K562 (cell line): ENCODE measurements at regions not wholly inside any gene's neighbourhood (a gene's known extent, or its start where the extent isn't known, plus 50 kb on each side); places are given as distances from the start of the nearest gene placed in this dataset.

ENCODE experiments used
- ATAC-seq: fragments of 200-7000 bp; cut with Tn5 transposase; 3 replicates; pipeline ENCODE4 v1.9.1; 2020; ENCODE audit warnings: moderate library complexity
- BruUV-seq: library from RNA; stranded (reverse); fragments of 400-500 nt; replicated peaks from 2 replicates; lab custom pipeline; 2021; lab: Mats Ljungman, UMichigan
- CTCF ChIA-PET: fragments of 300-600 bp; formaldehyde crosslinking; extraction: SDS; loops from one replicate; lab custom pipeline; 2021; ENCODE audit warnings: low intra/inter-chr PET ratio; lab: Yijun Ruan, JAX
- POLR2A ChIA-PET: fragments of 300-600, 350-650 bp; sonication (Branson Sonifier 250); formaldehyde crosslinking; extraction: SDS; loops from one replicate; lab custom pipeline; 2021; ENCODE audit warnings: antibody characterized with exemption, inconsistent platforms; lab: Yijun Ruan, JAX
- DNase-seq, 4 experiments: peaks; one replicate each; pipeline versions ENCODE4 v3.0.0 to v3.0.0-alpha.2; 2011 to 2018; ENCODE audit warnings: low spot score in 3 of 4, mixed read lengths in 3 of 4; ENCODE audit errors: extremely low read depth in 1 of 4
- FAIRE-seq: peaks from 2 replicates; lab custom pipeline; 2011; peaks lifted over from hg19 to GRCh38; lab: Jason Lieb, UNC
- H2AFZ ChIP-seq: 2 replicates; pipeline ENCODE4 v1.6.0; 2011; ENCODE audit warnings: low read depth, low read length, control low read depth, inconsistent platforms
- H3K27ac ChIP-seq: fragments of 200-600 bp; 3 replicates; pipeline ENCODE4 v1.8.0; 2011; ENCODE audit warnings: low read depth, mild to moderate bottlenecking, control low read depth, inconsistent platforms, low read length, moderate library complexity, mixed read lengths; ENCODE audit errors: extremely low read depth
- H3K27me3 ChIP-seq, 2 experiments: fragments of 300-600 bp in 1 of 2; 2 replicates in 1 of 2; 3 replicates in 1 of 2; pipeline versions ENCODE4 v1.6.0 to v1.8.0; 2011; ENCODE audit warnings: inconsistent platforms in 2 of 2, low read length in 2 of 2, mild to moderate bottlenecking in 1 of 2, mixed read lengths in 1 of 2, moderate library complexity in 1 of 2; ENCODE audit not compliant: control insufficient read depth in 2 of 2, insufficient read depth in 2 of 2
- H3K36me3 ChIP-seq: fragments of 300-600 bp; 3 replicates; pipeline ENCODE4 v1.8.0; 2011; ENCODE audit warnings: mild to moderate bottlenecking, low read length, inconsistent platforms; ENCODE audit not compliant: control insufficient read depth, insufficient read depth
- H3K4me1 ChIP-seq, 2 experiments: fragments of 200-600 bp in 1 of 2; replicated peaks in 1 of 2; 2 replicates in 1 of 2; 3 replicates in 1 of 2; pipeline versions ENCODE4 v1.5.1 to v1.8.0; 2011; ENCODE audit warnings: inconsistent platforms in 2 of 2, low read length in 2 of 2, mild to moderate bottlenecking in 1 of 2, mixed read lengths in 1 of 2, moderate library complexity in 1 of 2; ENCODE audit not compliant: control insufficient read depth in 2 of 2, insufficient read depth in 2 of 2
- H3K4me2 ChIP-seq: 2 replicates; pipeline ENCODE4 v1.6.1; 2011; ENCODE audit warnings: low read length, control low read depth, inconsistent platforms, mixed read lengths; ENCODE audit not compliant: insufficient read depth
- H3K4me3 ChIP-seq: fragments of 200-600 bp; sonication (generic), shearing (Covaris generic); 2 replicates; pipeline ENCODE4 v1.5.1; 2016; ENCODE audit warnings: control low read depth, inconsistent platforms
- H3K79me2 ChIP-seq: fragments of 200-600 bp; 3 replicates; pipeline ENCODE4 v1.8.0; 2011; ENCODE audit warnings: low read length, inconsistent platforms; ENCODE audit not compliant: control insufficient read depth, insufficient read depth
- H3K9ac ChIP-seq, 2 experiments: 2 replicates each; pipeline versions ENCODE4 v1.6.0 to v1.6.1; 2011; ENCODE audit warnings: low read depth in 2 of 2, low read length in 2 of 2, control low read depth in 1 of 2, inconsistent platforms in 1 of 2, mild to moderate bottlenecking in 1 of 2, mixed read lengths in 1 of 2; ENCODE audit not compliant: insufficient read depth in 1 of 2
- H3K9me1 ChIP-seq: one replicate; pipeline ENCODE4 v1.6.0; 2011; ENCODE audit warnings: inconsistent platforms, mild to moderate bottlenecking, low read length, moderate library complexity; ENCODE audit not compliant: control insufficient read depth, insufficient read depth
- H3K9me3 ChIP-seq: replicated peaks from 2 replicates; pipeline ENCODE4 v1.5.1; 2011; ENCODE audit warnings: low read depth, low read length, inconsistent platforms; ENCODE audit not compliant: control insufficient read depth, insufficient read depth
- H4K20me1 ChIP-seq: replicated peaks from 2 replicates; pipeline ENCODE4 v1.6.1; 2011; ENCODE audit warnings: low read length, inconsistent platforms, mixed read lengths; ENCODE audit not compliant: control insufficient read depth, insufficient read depth
- BCL6 ChIP-seq: fragments of 250-450 bp; sonication (Bioruptor Pico); IDR thresholded peaks from 2 replicates; pipeline ENCODE4 v1.4.0; 2020
- EHMT2 ChIP-seq: fragments of 450-650 bp; IDR thresholded peaks from 2 replicates; pipeline ENCODE4 v1.6.1; 2018; ENCODE audit warnings: antibody characterized with exemption
- ELK1 ChIP-seq: sonication (generic); formaldehyde crosslinking; IDR thresholded peaks from 2 replicates; pipeline ENCODE4 v1.8.1; 2022; ENCODE audit warnings: missing genetic modification reagents
- SRF ChIP-seq, 2 experiments: fragments of 250-450, 450-650 bp in 1 of 2; sonication (Bioruptor Pico) in 1 of 2; sonication (generic) in 1 of 2; formaldehyde crosslinking; IDR thresholded peaks; 2 replicates each; pipeline versions ENCODE4 v1.5.0 to v1.5.1; 2020 to 2022; ENCODE audit warnings: mild to moderate bottlenecking in 1 of 2, missing genetic modification reagents in 1 of 2
- TAF7 ChIP-seq: fragments of 450-650 bp; IDR thresholded peaks from 2 replicates; pipeline ENCODE4 v1.6.1; 2016; ENCODE audit warnings: missing genetic modification characterization, missing compliant biosample characterization
- YY1 ChIP-seq, 3 experiments: IDR thresholded peaks; 2 replicates each; pipeline ENCODE4 v1.6.1; 2011; ENCODE audit warnings: low read length in 2 of 3, mild to moderate bottlenecking in 2 of 3, moderate library complexity in 2 of 3, borderline replicate concordance in 1 of 3, control low read depth in 1 of 3, low read depth in 1 of 3; ENCODE audit not compliant: insufficient read depth in 3 of 3, insufficient replicate concordance in 2 of 3, control insufficient read depth in 1 of 3, insufficient read length in 1 of 3; ENCODE audit errors: extremely low read depth in 1 of 3
- ZNF384 ChIP-seq: IDR thresholded peaks from 2 replicates; pipeline ENCODE4 v1.6.1; 2012; ENCODE audit warnings: low read depth, low read length, improper control_type of control experiment
- ZNF512 ChIP-seq: IDR thresholded peaks from 2 replicates; pipeline ENCODE4 v1.6.1; 2016; ENCODE audit warnings: missing genetic modification characterization, missing compliant biosample characterization
- ZZZ3 ChIP-seq: fragments of 450-650 bp; IDR thresholded peaks from 2 replicates; pipeline ENCODE4 v1.6.1; 2016; ENCODE audit warnings: antibody characterized with exemption, mild to moderate bottlenecking, moderate library complexity
- WGBS: fragments of 100-300 bp; shearing (Covaris generic); methylation state at CpG from one replicate; pipeline ENCODE4 v1.1.6; 2016; ENCODE audit warnings: low coverage, mixed read lengths; ENCODE audit not compliant: insufficient coverage; ENCODE audit errors: missing lambda C conversion rate; 5-methylcytosine and 5-hydroxymethylcytosine counted together
- in situ Hi-C: fragments of 300-500 bp; cut with MboI; formaldehyde crosslinking; loops from 4 replicates; pipeline ENCODE4 v1.15.0; 2018; ENCODE audit warnings: inconsistent platforms, mixed read lengths
- intact Hi-C: fragments of 100-400 bp; cut with micrococcal nuclease; formaldehyde crosslinking; loops from 2 replicates; pipeline ENCODE4 v1.14.2; 2022

GRCh38 chr13:85137516-85137915, 661.7 kb downstream of the SLITRK6 start:
- CTCF ChIA-PET, result no interaction called here
- no peaks in the 10 kb centered on the region for H3K9me3 ChIP-seq
- intact Hi-C loops (no loop called here), in situ Hi-C loops (no loop called here)
- H3K4me3 ChIP-seq, result no peak overlapping the region
- ATAC-seq, result no peak
- no peak overlapping the region for H3K9ac ChIP-seq
- WGBS, result 0% methylated on average over 1 of the region's 1 CpG
- no peak for FAIRE-seq
- no peaks in the 10 kb centered on the region for H3K9me1 ChIP-seq
- POLR2A ChIA-PET, result no interaction called here
- no peaks in the 10 kb centered on the region for H4K20me1 ChIP-seq
- H2AFZ ChIP-seq, result no peak overlapping the region
- TF ChIP-seq ELK1 (CRISPR knock-in tag) (no peak), ZZZ3 (no peak)
- H3K36me3 ChIP-seq, result no peaks in the 10 kb centered on the region
- no peaks in the 10 kb centered on the region for H3K27me3 ChIP-seq
- no peaks in the 10 kb centered on the region for H3K79me2 ChIP-seq
- no peaks in the 10 kb centered on the region for H3K4me1 ChIP-seq
- H3K4me2 ChIP-seq, result no peak overlapping the region
- no TSS peak for BruUV-seq
- DNase-seq, result no peak
- no peak overlapping the region for H3K27ac ChIP-seq

GRCh38 chr13:85132986-85133385, 666.2 kb downstream of the SLITRK6 start:
- BruUV-seq, result no TSS peak
- no peaks in the 10 kb centered on the region for H3K36me3 ChIP-seq
- no peaks in the 10 kb centered on the region for H3K4me1 ChIP-seq
- H3K27ac ChIP-seq, result no peak overlapping the region
- FAIRE-seq (no peak), DNase-seq (no peak)
- POLR2A ChIA-PET, result no interaction called here
- no peaks in the 10 kb centered on the region for H3K27me3 ChIP-seq
- no peak overlapping the region for H2AFZ ChIP-seq
- H3K79me2 ChIP-seq, result no peaks in the 10 kb centered on the region
- no peak overlapping the region for H3K9ac ChIP-seq
- 5% methylated on average over 5 of the region's 6 CpGs for WGBS
- H4K20me1 ChIP-seq, result no peaks in the 10 kb centered on the region
- intact Hi-C loops, result no loop called here
- TF ChIP-seq EHMT2 (no peak), YY1 (IDR thresholded peaks at IDR 0.05; ENCODE audit: borderline replicate concordance in 1 of 3, control insufficient read depth in 1 of 3, extremely low read depth in 1 of 3, insufficient read depth in 3 of 3, insufficient read length in 1 of 3, insufficient replicate concordance in 2 of 3, low read depth in 1 of 3, low read length in 2 of 3) (no peak), SRF (CRISPR knock-in tag; IDR thresholded peaks at IDR 0.05) (no peak), BCL6 (CRISPR knock-in tag) (no peak), TAF7 (tag) (no peak), ZNF512 (no peak), ZNF384 (no peak)
- TF ChIP-seq, all 486 proteins: peak for 0
- no peaks in the 10 kb centered on the region for H3K9me1 ChIP-seq
- no peak overlapping the region for H3K4me2 ChIP-seq
- no peaks in the 10 kb centered on the region for H3K9me3 ChIP-seq
- CTCF ChIA-PET, result no interaction called here
- in situ Hi-C loops, result no loop called here
- ATAC-seq, result no peak
- H3K4me3 ChIP-seq, result no peak overlapping the region
